ENCODE measurements at regions not wholly inside any gene's neighbourhood (a gene's known extent, or its start where the extent isn't known, plus 50 kb on each side); places are given as distances from the start of the nearest gene placed in this dataset.

- intact Hi-C loops (cut with DNase I): no loop called here
- no peak for ATAC-seq
- DNase-seq: no peak
Measured at GRCh38 chr15:81987628-81988027, 58.2 kb downstream of the MEX3B start.

- no peak for ATAC-seq
- no peak for DNase-seq
- intact Hi-C loops (cut with DNase I): no loop called here
Measured at GRCh38 chr15:81983497-81983896, 62.3 kb downstream of the MEX3B start.

GRCh38 chr15:81982808-81983207, 63.0 kb downstream of the MEX3B start:
- ATAC-seq: no peak
- DNase-seq: no peak
- intact Hi-C loops (cut with DNase I): no loop called here

- intact Hi-C loops (cut with DNase I): no loop called here
- DNase-seq (no peak), ATAC-seq (no peak)
Measured at GRCh38 chr15:81981908-81982307, 63.9 kb downstream of the MEX3B start.

GRCh38 chr15:81977464-81977863, 68.4 kb downstream of the MEX3B start:
- ATAC-seq (no peak), DNase-seq (no peak)
- intact Hi-C loops (cut with DNase I): no loop called here

GRCh38 chr15:81968691-81969090, 77.1 kb downstream of the MEX3B start:
- intact Hi-C loops (cut with DNase I): no loop called here
- no peak for ATAC-seq
- no peak for DNase-seq

GRCh38 chr15:81966631-81967030, 79.2 kb downstream of the MEX3B start:
- ATAC-seq (no peak), DNase-seq (no peak)
- intact Hi-C loops (cut with DNase I): no loop called here

GRCh38 chr15:81962482-81962881, 83.3 kb downstream of the MEX3B start:
- DNase-seq (no peak), ATAC-seq (no peak)
- intact Hi-C loops (cut with DNase I): no loop called here

- intact Hi-C loops (cut with DNase I): no loop called here
- no peak for ATAC-seq
- DNase-seq: no peak
Measured at GRCh38 chr15:81959196-81959595, 86.6 kb downstream of the MEX3B start.

- intact Hi-C loops (cut with DNase I): no loop called here
- no peak for ATAC-seq
- DNase-seq: no peak
Measured at GRCh38 chr15:81957698-81958097, 88.1 kb downstream of the MEX3B start.

- no peak for DNase-seq
- no peak for ATAC-seq
- intact Hi-C loops (cut with DNase I): no loop called here
Measured at GRCh38 chr15:81955382-81956062, 90.3 kb downstream of the MEX3B start.

- DNase-seq (no peak), ATAC-seq (no peak)
- intact Hi-C loops (cut with DNase I): no loop called here
Measured at GRCh38 chr15:81954158-81954783, 91.5 kb downstream of the MEX3B start.

GRCh38 chr15:81950841-81951414, 94.9 kb downstream of the MEX3B start:
- intact Hi-C loops (cut with DNase I): no loop called here
- DNase-seq (no peak), ATAC-seq (no peak)

- DNase-seq (no peak), ATAC-seq (no peak)
- intact Hi-C loops (cut with DNase I): loop anchor here in 1 of 2 donors (10.0 kb wide), 1 partner anchor 464 kb away; no protein-coding TSS in a partner anchor
Measured at GRCh38 chr15:81948751-81949150, 97.1 kb downstream of the MEX3B start.

GRCh38 chr15:81948222-81948621, 97.6 kb downstream of the MEX3B start:
- intact Hi-C loops (cut with DNase I): loop anchor here in 1 of 2 donors (10.0 kb wide), 1 partner anchor 463 kb away; no protein-coding TSS in a partner anchor
- DNase-seq: no peak
- no peak for ATAC-seq

- intact Hi-C loops (cut with DNase I): loop anchor here in 1 of 2 donors (10.0 kb wide), 1 partner anchor 463 kb away; no protein-coding TSS in a partner anchor
Measured at GRCh38 chr15:81947548-81947947, 98.3 kb downstream of the MEX3B start.

GRCh38 chr15:81945014-81945615, 100.7 kb downstream of the MEX3B start:
- ATAC-seq (no peak), DNase-seq (no peak)
- intact Hi-C loops (cut with DNase I): loop anchor here in 1 of 2 donors (10.0 kb wide), 1 partner anchor 460 kb away; no protein-coding TSS in a partner anchor

More at GRCh38 chr15:81947548-81947947, 98.3 kb downstream of the MEX3B start:
- no peak for DNase-seq
- no peak for ATAC-seq

- intact Hi-C loops (cut with DNase I): loop anchor here in 1 of 2 donors (10.0 kb wide), 1 partner anchor 458 kb away; no protein-coding TSS in a partner anchor
- DNase-seq: no peak
Measured at GRCh38 chr15:81942655-81943195, 103.1 kb downstream of the MEX3B start.

GRCh38 chr15:81942157-81942556, 103.7 kb downstream of the MEX3B start:
- ATAC-seq: no peak
- no peak for DNase-seq
- intact Hi-C loops (cut with DNase I): loop anchor here in 1 of 2 donors (10.0 kb wide), 1 partner anchor 457 kb away; no protein-coding TSS in a partner anchor

More at GRCh38 chr15:81942655-81943195, 103.1 kb downstream of the MEX3B start:
- ATAC-seq: no peak

Measured in left cardiac atrium (tissue), 4 donors.